ENCODE measurements at regions not wholly inside any gene's neighbourhood (a gene's known extent, or its start where the extent isn't known, plus 50 kb on each side); places are given as distances from the start of the nearest gene placed in this dataset.

GRCh38 chr11:70721006-70721405, 322.7 kb downstream of the CTTN start:
- DNase-seq (ENCODE audit: low read depth, low spot score) = no peak

GRCh38 chr11:70725278-70725677, 326.9 kb downstream of the CTTN start:
- no peak for DNase-seq (ENCODE audit: low read depth, low spot score)

GRCh38 chr11:70725739-70726138, 327.4 kb downstream of the CTTN start:
- no peak for DNase-seq (ENCODE audit: low read depth, low spot score)

- no peak for DNase-seq (ENCODE audit: low read depth, low spot score)
These were observed 328.7 kb downstream of the CTTN start for GRCh38 chr11:70727021-70727420.

GRCh38 chr11:70727899-70728620, 329.7 kb downstream of the CTTN start:
- DNase-seq (ENCODE audit: low read depth, low spot score) = no peak

- DNase-seq (ENCODE audit: low read depth, low spot score) = no peak
These were observed 331.6 kb downstream of the CTTN start for GRCh38 chr11:70729949-70730348.

- DNase-seq (ENCODE audit: low read depth, low spot score) = no peak
These were observed 332.1 kb downstream of the CTTN start for GRCh38 chr11:70730411-70730810.

- no peak for DNase-seq (ENCODE audit: low read depth, low spot score)
These were observed 333.1 kb downstream of the CTTN start for GRCh38 chr11:70731271-70732022.

- no peak for DNase-seq (ENCODE audit: low read depth, low spot score)
These were observed 333.9 kb downstream of the CTTN start for GRCh38 chr11:70732023-70732880.

GRCh38 chr11:70732881-70733196, 334.5 kb downstream of the CTTN start:
- no peak for DNase-seq (ENCODE audit: low read depth, low spot score)

GRCh38 chr11:70733327-70734325, 335.3 kb downstream of the CTTN start:
- no peak for DNase-seq (ENCODE audit: low read depth, low spot score)

- DNase-seq (ENCODE audit: low read depth, low spot score) = no peak
These were observed 336.1 kb downstream of the CTTN start for GRCh38 chr11:70734379-70734778.

GRCh38 chr11:70734911-70735310, 336.6 kb downstream of the CTTN start:
- DNase-seq (ENCODE audit: low read depth, low spot score) = no peak

- DNase-seq (ENCODE audit: low read depth, low spot score) = no peak
These were observed 337.6 kb downstream of the CTTN start for GRCh38 chr11:70735976-70736375.

GRCh38 chr11:70736461-70736860, 338.1 kb downstream of the CTTN start:
- DNase-seq (ENCODE audit: low read depth, low spot score) = no peak

GRCh38 chr11:70736937-70737640, 338.8 kb downstream of the CTTN start:
- DNase-seq (ENCODE audit: low read depth, low spot score) = no peak

GRCh38 chr11:70737816-70738630, 339.7 kb downstream of the CTTN start:
- no peak for DNase-seq (ENCODE audit: low read depth, low spot score)

GRCh38 chr11:70738661-70739060, 340.3 kb downstream of the CTTN start:
- DNase-seq (ENCODE audit: low read depth, low spot score) = no peak

- no peak for DNase-seq (ENCODE audit: low read depth, low spot score)
These were observed 340.8 kb downstream of the CTTN start for GRCh38 chr11:70739091-70739490.
